Dedifferentiated amniotic fluid mesenchymal stem cell (primary cell): ENCODE measurements at regions not wholly inside any gene's neighbourhood (a gene's known extent, or its start where the extent isn't known, plus 50 kb on each side); places are given as distances from the start of the nearest gene placed in this dataset.
"Not testable (repeated sequence)": the region's sequence is repeated elsewhere in the genome, so short reads cannot be mapped to it uniquely, and the experiment has no call there.

Experiments
- DNase-seq: peaks from one replicate; pipeline ENCODE4 v3.0.0-alpha.2; 2016; ENCODE audit errors: extremely low spot score

DNA sequence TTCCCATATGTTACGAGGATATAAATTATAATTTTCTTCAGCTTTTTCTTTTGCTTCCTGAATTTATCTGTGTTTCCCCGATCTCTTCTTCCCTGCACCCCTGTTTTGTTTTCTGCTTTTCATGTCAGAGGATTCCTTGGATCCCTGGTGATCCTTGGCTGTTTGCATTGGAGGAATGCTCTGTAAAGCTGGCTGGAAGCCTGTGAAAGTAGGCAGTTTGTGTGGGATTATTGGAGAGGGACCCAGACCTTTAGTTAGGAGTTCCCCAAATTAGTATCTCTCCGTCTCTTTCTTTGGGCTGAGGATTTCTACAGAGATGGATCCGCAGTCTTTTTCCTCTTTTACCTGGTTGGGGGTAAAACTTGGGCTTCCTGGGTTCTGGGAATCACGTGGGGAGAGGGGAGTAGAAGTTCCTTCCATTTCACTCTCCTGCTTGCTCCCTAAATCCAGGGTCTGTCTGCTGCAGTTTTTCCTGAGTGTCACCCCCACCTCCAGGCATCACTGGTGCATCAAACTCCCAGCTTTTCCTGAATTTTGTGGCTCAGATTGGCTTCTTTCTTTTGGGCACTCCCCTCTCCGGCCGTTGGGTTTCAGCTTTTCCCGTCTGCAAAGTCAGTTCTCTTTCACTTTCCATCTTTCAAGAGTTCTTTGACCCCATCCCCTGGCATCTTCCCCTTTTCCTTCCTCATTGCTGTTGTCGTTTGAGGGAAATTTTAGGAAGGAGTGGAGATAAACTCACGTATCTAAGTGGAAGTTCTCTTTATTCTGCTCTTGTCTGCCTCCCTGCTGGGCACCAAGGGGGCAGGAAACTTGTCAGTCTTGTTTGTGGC, 79.1 kb upstream of the ALX4 start:
- DNase-seq, result no peak

DNA sequence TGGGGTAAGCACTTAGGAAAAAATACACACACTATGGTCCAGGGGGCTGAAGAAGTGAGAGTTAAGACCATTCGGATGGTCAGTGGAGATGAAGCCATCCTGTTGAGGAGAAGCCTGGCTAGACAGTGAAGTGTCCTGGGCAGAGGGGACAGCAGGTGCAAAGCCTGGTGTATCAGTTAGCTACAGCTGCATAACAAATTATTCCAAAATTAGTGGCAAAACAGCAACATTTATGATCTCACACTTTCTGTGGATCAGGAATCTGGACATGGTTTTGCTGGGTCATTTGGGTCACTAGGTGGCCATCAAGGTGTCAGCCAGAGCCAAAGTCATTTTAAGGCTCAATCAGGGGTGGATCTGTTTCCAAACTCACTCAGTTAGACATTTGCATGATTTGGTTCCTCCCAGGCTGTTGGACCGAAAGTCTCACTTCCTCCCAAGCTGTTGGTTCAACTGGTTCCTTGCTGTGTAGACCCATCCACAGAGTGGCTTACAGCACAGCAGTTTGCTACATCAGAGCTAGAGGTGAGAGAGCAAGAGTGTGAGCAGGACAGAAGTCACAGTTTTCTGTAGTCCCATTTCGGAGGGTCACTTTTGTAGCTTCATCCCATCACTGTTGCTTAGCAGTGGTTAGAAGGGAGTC, 80.1 kb upstream of the ALX4 start:
- DNase-seq, result no peak

DNA sequence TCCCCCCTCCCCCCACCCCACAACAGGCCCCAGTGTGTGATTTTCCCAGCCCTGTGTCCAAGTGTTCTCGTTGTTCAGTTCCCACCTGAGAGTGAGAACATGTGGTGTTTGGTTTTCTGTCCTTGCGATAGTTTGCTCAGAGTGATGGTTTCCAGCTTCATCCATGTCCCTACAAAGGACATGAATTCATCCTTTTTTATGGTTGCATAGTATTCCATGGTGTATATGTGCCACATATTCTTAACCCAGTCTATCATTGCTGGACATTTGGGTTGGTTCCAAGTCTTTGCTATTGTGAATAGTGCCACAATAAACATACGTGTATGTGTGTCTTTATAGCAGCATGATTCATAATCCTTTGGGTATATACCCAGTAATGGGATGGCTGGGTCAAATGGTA, 81.1 kb upstream of the ALX4 start:
- not testable (repeated sequence) for DNase-seq

DNA sequence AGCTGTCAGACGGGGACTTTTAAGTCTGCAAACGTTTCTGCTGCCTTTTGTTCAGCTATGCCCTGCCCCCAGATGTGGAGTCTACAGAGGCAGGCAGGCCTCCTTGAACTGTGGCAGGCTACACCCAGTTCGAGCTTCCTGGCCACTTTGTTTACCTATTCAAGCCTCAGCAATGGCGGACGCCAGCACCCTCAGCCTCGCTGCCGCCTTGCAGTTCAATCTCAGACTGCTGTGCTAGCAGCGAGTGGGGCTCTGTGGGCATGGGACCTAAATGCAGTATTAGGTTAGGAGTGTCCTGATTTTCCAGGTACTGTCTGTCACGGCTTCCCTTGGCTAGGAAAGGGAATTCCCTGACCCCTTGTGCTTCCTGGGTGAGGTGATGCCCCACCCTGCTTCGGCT, 86.8 kb upstream of the ALX4 start:
- DNase-seq, result not testable (repeated sequence)

DNA sequence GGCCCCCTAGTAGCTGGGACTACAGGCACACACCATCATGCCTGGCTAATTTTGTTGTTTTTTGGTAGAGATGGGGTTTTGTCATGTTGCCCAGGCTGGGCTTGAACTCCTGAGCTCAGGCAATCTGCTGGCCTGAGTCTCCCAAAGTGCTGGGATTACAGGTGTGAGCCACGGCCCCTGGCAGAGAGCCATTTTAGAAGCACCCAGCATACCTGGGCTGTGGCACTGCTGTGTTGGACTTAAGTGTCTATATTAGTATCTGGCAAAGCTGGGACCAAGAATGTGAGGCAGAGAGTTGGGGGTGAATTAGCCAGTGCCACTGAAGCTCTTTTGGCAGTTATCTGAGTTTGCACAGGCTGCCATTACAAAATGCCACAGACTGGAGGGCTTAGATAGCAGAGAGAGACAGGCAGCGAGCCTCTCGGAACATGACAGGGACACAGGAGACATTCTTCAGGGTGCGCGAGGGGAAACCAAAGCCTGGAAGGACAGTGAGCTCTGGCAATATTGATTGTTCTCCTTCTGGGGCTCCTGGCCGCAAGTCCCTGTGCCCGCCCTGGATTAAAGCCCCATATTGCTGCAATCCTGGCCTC, 87.7 kb upstream of the ALX4 start:
- DNase-seq, result no peak

DNA sequence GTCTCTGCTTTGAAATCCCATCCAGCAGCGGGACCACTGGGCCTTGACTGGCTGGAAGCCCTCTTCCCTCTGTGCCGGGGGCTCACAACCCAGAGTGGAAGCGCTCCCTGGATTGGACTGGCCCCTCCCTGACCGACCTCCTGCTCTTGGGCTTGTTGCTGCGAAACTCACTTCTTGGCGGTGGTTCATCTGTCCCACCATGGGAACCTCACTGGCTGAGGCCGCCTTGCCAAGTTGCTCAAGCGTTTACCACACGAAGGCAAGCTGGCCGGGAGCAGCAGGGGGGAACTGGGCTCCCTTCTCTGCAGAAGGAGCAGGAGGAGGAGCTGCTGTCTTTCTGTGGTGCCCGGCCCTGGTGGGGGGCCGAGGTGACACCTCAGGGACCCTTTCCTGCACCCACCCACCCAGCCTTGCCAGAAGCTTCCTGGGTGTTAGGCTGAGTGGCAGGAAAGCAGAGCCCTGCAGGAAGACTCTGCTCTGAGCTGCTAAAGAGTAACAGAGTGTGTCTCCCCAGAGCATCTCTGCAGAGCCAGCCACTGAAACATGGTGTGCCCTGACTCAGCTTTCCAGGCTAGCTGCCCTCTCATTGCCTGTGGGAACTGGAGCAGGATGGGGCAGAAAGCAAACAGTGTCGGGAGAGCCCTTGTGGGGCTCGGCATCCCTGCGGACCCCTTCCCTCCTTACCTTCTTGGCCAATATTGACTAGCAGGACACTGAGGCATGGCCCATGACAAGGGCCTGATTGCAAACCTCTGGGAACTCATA, 88.5 kb upstream of the ALX4 start:
- no peak for DNase-seq

GRCh38 chr11:44399968-44400367, 90.0 kb upstream of the ALX4 start:
- DNase-seq, result no peak

- DNase-seq, result no peak
These were observed 90.5 kb upstream of the ALX4 start for GRCh38 chr11:44400431-44400830.

DNA sequence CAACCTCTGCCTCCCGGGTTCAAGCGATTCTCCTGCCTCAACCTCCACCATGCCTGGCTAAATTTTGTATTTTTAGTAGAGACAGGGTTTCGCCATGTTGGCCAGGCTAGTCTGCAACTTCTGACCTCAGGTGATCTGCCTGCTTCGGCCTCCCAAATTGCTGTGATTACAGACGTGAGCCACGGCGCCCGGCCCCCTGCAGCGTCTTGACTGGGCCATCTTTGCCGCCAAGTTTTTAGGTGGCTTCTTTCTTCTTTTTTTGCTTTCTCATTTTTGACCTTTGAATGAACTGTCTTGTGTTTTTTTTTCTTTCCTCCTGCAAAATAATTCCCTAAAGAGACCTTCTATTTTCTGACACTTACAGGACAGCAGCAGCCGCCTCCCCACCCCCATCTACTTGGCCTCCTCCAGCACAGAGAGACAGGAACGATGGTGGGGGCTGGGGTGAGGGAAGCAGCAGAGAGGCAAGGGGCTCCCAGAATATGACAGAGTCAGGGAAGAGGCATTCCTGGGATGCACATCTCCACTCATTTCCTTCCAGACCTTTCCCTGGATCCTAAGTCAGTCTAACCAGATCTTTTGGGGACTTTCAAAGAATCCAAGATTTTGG, 92.6 kb upstream of the ALX4 start:
- no peak for DNase-seq

- no peak for DNase-seq
These were observed 93.2 kb upstream of the ALX4 start for GRCh38 chr11:44403176-44403575.

DNA sequence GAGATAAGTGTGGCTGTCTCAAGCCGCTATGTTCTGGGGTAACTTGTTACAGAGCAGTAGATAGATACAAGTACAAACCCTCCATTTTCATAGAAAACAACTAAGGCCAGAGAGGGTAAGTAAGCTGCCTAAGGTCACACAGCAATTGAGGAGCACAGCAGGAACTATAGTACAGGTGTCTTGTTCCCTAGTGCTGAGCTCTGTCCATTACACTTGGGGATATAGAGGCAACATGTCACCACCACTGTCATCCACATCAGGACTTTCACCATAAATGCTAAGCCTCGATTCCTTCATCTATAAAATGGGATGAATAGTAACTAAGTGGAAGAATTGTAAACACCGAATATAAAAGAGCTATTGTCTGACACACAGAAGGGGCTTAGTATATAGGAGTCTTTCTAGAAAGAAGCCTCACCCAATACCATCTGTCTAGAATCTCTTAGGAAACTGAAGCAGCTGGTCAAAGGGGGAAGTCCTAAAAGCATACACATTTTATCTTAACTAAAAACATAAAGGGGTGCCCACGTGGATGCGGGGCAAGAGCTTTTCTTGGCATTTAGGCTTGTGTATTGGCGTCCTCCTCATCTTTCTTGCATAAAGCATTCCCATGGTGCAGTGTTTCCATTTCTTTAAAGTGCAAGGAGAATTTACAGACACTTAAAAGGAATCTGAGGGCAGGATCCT, 93.8 kb upstream of the ALX4 start:
- DNase-seq, result no peak

DNA sequence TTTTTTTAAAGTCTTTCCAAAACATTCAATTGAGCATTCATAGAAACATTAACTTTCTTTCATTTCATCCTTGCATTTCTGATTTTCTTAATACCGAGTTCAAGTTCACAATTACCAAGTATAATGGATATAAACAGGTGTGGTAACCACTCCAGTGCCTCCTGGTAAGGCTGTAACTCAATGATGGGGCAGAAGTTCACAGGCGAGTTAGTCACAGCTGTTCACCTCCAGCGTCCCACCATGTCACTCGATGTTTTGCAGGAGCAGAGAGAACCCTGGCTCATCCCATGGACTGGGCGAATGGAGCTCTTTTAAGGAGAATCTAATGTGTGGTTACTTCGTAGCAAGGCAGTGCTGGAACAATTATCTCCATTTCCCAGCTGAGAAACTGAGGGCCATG, 94.4 kb upstream of the ALX4 start:
- no peak for DNase-seq

GRCh38 chr11:44404736-44405395, 94.9 kb upstream of the ALX4 start:
- no peak for DNase-seq

GRCh38 chr11:44407211-44407996, 97.5 kb upstream of the ALX4 start:
- no peak for DNase-seq

DNA sequence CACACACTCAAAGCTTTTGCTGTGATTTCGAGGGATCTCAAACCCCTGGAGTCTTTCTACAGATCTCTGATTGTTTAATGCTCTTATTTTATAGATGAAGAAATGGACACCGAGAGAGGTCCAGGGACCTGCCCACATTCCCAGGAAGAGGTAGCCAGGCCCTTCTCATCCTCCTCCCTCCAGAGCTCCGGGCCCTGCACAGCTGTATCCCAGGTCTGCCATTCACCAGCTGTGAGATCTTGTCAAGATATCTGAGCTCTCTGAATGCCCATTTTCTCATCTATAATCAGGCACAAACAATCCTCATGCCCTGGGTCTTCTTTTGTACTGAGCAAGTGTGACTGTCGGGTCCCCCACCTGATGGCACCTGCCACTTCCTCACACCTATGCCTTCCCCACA, 98.2 kb upstream of the ALX4 start:
- no peak for DNase-seq

- DNase-seq, result no peak
These were observed 99.0 kb upstream of the ALX4 start for GRCh38 chr11:44408711-44409470.

DNA sequence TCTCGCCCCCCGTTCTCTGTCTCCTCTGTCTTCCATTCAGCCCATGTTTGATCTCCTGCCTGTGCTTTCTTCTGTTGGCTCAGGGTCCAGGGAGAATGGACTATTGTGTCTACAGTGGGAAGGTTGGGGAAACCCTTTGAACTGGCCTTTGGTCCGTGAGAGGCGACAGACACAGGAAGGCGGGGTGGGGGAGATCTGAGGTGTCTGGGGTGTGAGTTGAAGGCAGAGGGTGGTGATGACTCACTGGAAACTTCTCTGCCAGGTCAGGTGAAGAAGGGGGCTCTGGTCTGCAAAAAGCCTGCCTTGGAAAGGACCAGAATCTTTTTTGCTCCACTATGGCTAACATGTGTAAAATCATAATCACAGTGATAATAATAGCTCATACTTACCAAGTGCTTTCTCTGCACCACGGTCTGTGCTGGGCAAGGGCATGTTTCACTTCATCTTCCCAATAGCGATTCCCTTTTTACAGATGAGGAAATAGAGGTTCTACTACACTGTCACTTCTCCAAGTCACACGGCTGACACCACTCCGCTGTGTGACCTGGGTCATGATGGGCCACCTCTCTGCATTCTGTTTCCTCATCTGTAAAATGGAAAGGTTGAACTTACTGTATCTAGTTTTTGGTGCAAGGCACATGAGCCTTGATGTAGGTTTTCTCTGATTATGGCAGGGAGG, 99.8 kb upstream of the ALX4 start:
- DNase-seq, result no peak

- no peak for DNase-seq
These were observed 106.8 kb upstream of the ALX4 start for GRCh38 chr11:44416776-44417175.
